ENCODE measurements at regions not wholly inside any gene's neighbourhood (a gene's known extent, or its start where the extent isn't known, plus 50 kb on each side); places are given as distances from the start of the nearest gene placed in this dataset.

DNA sequence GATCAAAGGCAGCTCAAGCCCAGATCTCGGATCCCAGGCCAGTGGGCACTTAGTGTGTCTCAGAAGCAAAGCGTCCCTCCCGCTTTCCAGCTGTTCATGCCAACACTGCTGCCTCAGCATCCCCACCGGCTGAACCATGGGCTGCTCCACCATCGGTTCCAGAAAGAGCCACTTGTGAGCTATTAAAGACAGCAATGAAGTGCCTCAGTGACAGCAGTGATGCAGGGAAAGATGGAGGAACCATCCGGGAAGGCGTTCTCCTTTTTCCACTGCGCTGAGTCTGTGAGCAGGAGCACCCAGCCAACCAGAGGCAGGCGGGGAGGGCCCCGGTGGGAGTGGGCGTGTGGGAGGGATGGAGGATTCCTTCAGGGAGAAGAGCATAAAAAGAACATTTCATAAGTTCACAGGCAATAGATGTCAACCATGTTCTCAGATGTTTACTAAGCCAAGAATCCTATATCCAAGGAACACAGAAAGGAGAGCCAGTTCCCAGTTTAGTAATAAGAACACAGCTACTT is 96.2 kb upstream of the MKI67 start:
- DNase-seq: no peak

DNA sequence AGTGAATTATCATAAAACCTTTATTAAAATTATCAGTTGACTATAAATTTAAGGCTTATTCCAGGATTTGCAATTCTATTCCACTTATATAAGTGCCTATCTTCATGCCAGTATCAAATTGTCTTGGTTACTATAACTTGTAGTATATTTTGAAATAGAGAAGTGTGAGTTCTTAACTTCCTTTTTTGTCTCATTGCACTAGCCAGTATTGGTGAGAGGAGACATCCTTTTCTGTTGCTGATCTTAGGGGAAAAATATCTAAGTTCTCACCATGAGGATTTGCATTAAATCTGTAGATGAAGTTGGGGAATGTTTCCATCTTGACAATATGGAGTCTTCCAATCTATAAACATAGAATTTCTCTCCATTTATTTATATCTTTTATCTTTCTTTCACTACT is 104.2 kb upstream of the MKI67 start:
- DNase-seq: no peak

DNA sequence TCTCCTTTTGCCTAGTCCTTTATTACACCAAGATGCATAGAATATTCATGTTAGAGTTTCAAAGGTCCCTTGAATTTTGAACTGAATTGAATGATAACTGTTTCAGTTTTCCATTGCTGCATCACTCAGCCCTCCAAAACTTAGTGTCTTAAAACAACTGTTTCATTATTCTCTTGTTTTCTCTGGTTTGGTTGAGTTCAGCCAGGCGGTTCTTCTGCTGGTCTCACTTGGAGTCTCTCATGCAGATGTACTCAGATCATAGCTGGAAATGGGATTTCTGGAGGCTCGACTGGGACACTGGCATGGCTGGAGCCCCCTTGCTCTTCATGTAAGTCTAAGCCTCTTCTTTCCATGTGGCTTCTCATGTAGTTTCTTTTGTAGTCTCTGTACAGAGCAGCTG is 107.2 kb upstream of the MKI67 start:
- DNase-seq: no peak

DNA sequence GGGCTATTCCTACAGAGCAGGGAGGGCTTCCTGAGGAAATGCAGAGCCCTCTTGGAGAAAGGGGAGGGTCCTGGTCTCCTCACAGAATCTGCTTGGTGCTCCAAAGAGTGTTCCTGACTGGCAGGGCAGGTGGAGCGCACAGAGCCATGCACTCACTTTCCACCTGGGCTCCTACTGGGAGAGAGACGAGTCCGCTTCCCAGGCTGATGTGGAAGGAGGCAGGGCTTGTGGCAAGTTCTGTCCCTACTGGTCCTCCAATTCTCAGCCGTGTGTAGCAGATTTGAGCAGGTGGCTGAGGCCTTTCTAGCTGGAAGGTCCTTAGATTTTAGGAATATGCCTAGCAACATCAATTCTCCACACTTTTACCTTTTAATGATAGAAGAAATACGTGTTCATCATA is 111.5 kb upstream of the MKI67 start:
- DNase-seq: no peak

DNA sequence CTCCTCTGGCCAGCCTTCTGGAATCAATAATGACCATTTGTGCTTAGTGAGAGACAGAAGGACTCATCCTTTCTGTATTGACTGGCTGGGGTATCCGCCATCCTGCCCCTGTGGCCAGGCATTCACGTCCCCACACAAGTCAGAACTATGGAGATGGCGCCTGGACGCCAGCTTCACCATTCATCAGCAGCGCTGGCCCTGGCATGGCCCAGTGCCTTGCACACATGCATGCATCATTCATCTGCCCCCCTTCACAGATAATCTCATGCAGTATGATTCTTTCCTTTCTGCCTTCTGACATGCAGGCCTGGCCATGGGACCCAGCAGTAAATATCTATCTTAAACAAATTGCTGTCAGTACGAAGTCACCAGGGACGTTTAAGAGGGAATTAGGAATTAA is 114.8 kb upstream of the MKI67 start:
- DNase-seq: no peak

DNA sequence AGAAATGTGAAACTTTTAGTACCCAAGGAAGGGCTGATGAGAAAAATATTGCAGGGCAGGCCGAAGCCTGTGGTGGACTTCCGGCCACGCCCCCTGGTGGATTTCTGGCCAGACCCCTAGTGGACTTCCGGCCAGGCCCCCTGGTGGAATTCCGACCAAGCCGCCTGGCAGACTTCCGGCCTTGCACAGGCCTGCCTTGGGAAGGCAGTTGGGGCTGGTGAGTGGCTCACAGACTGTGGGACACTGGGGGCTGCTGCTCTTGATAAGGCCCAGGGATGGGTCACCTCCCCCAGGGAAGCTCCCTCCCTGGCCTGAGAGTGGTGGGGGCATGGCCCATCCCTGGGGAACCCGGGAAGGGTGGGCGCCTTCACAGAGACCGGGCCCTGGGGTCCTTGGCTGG is 116.4 kb upstream of the MKI67 start:
- no peak for DNase-seq

DNA sequence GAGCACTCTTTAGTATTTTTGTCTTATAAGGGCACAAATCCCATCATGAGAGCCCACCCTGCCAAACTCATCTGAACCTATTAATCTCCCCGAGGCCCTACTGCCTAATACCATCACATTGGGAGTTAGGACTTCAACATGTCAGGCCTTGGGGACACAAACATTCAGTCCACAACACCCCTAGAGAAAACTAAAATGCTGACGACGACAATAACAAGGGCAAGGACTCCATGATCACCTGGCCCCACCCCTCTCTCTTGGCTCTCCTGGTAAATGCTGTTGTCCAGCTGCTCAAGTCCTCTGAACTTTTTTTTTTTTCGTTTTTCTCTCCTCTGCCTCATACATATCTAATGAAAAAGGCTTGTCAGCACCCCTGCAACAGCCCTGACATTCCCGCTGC is 118.8 kb upstream of the MKI67 start:
- no peak for DNase-seq

DNA sequence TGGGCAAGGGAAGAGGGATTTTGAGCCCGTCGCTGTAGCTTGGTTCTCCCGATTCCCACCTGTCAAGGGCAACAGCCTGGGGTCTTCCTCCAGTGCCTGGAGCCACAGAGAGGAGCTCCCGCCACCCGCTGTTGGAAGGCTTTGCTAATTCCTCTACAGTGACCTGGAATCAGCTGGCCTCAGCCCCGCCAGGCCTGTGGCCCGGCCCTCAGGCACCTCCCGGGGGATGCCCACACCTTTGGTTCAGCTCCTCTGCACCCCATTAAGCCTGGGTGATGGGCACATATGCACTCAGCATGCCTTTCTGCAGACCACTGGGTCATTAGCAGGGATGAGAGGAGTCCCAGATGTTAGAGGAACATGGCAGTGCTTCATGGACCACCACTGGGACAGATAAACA is 121.4 kb upstream of the MKI67 start:
- DNase-seq: no peak

DNA sequence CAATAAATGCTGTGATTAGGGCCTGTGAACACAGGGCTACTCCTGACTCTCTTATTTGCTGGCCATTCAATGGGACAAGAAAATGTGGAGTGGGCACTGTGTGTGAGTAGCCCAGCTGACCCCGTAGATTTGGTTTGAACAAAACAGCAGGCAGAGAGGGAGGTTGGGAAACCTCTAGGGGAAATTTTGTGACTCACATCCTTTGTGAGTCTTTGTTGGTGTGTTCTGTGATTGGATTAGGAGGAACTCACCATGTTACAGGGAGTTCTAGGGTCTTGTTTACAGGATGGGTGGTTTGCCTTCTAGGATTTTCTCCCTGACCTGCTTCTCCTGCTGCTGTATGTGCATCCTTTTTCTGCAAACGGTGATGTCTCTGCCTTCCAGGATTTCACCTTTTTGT is 128.3 kb upstream of the MKI67 start:
- DNase-seq: no peak

DNA sequence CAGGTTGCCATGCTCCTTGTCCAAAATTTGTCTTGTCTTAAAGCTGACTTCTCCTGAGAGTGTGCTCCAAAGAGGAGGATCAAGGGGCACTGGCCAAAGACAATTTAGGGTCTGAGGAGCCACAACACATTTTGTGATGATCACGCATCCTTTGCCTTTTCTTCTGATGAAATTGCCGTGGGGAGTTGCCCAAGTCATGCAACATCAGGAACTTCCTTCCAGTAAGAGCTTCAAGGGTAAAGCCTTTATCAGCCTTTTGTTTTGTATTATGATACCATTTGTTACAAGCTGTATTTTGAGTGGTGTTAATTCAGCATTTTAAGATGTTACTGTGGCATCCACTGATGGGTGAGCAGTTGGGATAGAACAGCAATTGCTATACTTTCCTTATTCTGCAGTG is 131.2 kb upstream of the MKI67 start:
- no peak for DNase-seq

DNA sequence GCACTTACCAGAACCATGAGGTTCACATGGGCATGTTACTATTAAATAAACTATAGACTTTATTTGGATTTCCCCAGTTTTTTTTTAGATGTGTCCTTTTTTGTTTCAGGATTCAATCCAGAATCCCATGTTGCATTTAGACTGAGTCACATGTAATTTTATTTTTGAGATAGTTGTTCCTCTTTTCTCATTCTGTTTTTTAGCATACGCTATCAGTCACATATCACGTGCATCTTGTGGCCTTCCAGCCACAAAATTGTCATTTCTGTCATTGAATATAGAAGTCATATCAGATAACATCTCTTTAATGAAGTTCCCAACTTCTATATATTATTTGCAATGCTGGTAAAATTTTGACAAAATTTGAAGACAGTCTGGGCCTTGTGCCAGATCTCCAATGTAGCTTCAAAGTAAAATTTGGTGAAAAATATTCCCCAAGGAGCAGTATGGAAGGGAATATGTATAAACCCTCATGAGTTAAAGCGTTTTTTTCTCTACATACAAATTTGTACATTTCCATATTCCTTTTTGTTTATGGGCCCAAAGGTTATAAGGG is 132.3 kb upstream of the MKI67 start:
- DNase-seq: no peak

DNA sequence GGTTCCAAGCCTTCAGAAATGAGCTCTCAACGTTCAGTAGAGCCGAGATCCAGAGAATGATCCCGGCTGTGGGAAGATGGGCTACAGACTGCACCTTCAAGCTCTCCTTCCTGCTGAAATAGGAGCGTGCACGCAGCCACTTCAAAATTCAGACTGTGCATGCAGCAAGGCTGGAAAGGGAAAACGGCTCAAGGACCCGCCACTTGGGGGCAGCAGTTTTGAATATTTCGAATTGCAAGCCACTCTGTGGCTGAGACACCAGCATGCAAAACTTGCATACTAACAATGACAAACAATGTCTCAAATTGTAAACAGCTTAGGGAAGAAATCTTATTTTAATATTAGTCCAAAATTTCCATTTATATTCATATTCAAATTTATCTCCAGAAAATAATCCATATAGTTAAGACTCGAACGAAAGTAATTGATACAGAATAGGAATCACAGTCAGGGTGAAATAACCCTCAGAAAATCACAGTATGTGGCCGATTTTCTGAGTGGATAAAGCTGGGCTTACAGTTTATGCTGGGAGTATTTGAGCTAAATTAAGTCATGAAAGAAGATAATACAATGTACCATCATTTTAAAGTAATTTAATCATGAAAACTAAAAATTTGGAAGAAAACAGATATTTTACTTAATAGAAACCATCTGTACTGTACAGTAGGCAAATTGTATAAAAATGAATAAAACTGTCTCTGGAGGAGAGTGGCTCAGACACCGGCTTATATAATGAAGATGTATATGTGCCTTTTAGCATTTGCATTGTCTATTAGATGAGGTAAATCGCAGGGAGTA is 137.9 kb upstream of the MKI67 start:
- DNase-seq: peak; percentile 34 to 62

DNA sequence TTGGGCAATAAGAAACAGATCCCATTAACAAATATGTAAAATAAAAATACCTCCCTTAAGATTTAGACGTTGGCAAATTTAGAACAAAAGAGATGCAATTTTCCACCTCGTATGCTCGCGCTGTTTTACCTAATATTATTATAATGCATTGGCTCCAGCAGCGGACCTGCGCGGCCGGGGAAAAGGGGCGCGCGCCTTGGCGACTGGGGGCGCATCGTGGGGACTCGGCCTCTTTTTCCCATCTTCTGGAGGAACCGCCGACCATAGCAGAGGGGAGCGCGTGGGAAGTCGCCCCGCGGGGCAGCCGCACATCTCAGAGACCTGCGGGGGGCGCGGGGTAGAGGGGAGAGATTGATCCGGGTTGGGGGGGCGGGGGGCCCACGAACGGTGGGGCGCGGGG is 139.4 kb upstream of the MKI67 start:
- DNase-seq: no peak

DNA sequence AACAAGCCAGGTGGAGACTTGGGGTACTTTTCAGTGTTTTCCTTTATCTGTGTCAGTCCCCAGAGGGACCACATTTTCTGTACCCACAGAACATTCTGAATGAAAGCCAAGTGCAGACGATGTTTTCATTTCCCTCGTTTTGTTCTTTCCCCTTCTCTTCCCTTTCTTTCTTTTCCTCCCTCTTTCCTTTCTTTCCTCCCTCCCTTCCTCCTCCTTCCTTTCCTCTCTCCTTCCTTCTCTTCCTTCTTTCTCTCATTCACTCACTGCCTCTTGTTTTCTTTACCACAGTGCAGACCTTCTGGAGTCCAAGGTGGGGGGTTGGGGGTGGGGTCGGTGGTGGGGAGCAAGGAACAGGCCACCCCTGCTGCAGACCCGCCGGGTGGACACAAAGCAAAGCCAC is 141.4 kb upstream of the MKI67 start:
- DNase-seq: no peak

DNA sequence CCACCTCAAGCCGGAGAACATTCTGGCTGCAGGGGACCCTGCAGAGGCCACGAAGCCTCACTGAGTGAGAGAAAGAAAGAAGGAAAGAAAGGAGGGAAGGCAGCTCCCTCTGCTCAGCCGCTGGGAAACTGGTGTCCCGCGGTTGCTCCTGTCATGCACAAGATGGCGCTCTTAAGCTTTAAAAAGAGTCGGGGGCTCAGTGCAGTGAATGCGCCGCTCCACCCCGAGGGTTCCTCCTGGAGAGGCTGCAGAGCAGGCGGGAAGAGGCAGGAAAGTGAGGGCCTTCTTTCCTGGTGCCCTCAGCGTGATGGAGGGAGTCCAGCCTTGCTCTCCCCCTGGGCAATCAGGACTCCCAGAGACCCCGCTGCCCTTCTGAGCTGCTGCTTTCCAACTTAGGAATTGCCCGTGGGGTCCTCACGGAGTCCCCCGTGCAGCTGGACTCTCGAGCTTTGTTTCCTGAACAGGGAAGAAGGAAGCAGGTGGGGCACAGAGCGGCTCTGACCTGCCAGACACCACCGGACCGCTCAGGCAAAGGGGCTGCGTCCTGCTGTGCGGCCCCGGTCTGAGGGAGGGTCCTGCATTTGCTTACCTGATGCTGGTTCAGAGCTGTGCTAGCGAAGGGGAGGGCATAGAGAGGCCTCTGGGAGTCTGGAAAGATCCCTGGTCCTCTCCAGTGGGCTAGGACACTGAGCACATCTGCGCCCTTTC is 141.9 kb upstream of the MKI67 start:
- peak; percentile 2 to 59 for DNase-seq

DNA sequence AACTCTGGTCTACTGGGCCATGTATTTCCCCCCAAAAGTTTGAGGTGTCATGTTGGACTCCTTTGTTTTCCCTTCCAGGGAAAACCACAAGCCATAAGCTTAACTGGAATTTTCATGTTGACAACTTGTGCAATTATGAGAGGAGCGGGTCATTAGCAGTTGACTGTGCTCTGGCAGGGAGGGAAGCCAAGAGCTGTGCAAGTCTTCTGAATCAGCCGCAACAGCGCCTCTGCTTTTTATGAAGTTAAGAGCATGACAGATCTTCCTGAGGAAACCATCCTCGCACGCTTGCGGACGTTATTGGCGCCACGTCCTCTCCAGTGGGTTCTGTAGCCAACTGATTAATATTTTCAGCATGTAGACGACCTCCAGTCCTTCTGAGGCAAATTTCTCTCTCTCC is 148.7 kb upstream of the MKI67 start:
- DNase-seq: no peak

DNA sequence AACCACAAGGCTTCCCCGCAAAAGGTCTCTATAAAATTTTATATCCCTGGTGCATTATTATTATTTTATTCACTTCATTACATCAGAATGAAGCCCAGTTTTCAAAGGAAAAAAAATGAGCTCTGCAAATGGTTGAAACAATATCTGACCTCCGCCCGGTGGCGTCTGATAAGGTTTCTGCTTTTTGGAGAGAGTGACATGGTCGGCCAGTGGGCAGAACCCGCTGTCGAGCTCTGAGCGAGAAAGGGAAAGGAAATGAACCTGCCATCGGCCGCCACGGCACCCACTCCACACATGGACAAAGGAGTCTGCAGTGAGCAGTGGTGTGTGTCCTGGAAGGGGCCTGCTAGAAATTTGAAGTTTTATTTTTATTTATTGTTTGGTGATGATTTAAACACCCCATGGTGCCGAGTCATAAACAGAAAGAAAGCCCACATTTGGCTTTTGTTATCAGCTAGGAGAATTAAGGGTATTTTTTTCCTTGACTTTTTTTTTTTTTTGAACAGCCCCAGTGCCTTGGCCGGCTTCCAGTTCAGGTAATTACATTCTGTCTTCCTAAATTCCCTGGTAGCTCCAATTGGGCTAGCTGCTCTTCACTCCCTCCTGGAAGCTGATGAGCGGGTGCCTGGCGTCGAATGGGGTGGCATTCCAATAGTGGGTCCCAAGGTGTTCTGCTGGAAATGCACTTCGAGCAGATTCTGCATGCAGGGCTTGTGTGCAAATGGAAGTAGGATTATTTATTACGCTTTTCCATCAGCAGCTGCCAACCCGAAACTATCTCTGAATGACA is 149.4 kb upstream of the MKI67 start:
- no peak for DNase-seq

DNA sequence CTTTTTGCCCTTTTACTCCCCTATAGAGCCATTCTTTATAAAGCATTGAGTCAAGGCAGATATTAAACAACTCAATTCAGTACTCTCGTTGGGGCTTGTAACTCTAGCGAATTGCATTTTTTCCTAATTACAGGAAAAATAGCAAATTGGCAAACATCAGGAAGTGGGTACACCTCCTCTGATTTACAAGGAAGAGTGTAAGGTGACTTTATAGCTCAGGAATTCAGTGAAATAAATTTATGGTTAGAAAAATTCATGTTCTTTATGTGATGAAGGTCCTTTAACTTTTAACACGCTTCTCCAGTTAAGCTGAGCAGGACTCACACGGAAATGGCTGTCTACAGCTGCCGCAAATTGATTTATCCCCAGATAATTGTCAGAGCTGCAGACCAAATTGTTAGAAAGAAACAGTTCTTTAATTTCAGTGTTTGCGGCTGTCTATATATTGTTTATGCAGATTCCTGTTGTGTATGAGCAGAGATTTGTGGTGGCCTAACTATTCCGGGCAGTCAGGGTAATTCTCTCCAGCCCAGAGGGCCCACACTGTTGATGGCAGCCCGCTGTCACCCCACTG is 151.1 kb upstream of the MKI67 start:
- DNase-seq: no peak

DNA sequence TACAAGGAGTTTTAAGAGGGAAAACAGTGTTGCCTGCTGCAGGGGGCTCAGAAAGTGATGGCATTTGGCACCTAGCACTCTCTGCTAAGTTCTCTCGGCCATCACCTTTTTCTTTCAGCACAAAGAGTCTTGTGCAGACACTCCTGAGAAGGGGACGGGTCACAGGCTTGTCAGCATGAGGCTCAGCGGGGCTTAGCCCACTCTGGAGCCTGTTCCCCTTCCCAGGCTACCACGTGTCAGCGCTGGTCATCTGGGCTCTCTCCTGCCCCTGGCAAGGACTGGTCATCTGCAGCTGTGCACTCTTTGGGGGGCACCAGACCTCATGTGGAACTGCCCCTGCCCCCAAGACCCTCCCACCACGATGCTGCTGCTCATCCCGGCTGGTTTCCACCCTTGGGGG is 152.1 kb upstream of the MKI67 start:
- no peak for DNase-seq

DNA sequence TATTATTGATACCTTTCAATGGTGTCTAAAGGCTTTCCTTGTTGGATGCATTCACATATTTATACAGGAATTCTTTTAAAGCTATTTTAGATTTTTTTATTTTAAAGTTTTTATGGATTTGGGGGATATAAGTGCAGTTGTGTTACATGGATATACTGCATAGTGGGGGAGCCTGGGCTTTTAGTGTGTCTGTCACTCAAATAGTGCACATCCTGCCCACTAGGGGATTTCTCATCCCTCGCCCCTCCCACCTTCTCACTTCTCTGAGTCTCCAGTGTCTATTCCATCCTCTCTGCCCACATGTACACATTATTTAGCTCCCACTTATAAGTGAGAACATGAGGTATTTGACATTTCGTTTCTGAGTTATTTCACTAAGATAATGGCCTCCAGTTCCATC is 154.0 kb upstream of the MKI67 start:
- DNase-seq: no peak

DNA sequence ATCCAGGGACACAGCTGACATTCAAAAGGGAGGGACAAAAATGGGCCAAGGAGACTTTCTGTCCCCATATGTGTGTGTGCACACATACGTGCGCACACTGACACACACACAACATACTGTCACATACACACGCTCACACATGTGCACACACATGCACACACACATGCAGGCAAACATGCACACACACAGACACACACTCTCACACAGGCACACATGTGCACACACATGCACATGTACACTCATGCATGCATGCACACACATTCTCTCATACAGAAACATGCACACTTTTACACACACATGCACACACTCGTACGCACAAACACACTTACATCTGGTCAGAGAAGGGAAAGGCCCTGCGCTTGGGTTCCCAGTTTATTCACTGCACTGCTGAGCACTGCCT is 155.1 kb upstream of the MKI67 start:
- no peak for DNase-seq

DNA sequence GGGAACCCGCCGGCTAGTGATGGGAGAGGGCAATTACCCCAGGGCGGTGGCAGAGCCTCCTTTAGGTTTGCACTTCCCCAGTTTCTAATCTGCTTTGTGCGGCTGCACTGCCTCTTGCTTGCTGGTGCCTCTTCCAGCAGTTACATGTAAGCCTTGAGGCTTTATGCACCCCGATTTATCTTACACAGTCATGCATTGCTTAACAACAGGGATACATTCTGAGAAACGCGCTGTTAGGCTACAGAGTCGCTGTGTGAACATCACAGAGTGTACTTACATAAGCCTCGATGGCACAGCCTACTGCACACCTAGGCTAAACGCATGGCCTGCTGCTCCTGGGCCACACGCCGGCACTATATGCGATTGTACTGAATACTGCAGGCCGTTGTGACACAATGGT is 155.6 kb upstream of the MKI67 start:
- DNase-seq: no peak

DNA sequence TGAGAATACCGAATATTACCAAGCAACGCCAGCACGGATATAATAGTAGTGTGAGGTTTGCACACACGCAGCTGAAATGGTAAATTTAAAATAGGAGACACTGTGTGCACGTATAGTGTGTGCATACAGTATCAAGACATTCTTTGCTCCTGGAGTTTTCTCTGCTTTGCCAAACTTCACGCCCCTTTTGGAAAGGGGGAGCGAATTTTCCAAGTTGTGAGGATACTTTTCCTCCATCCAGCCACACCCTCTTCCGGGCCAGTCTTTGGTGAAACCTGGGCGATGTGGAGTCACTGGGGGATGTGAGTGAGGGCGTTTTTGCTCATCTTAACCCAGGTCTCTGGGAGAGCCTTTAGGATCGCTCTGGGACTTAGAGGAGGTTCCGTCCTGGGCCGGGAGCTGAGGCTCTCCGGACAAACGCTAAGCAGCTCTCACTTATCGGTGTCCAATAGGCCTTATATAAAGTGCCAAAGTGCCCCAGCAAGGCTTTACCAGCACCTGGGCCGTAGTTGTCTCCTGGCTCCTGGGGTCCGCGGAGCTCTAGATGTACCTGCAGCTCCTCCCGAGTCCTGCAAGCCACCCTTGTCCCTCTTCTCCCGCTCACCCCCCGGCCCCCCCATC is 160.0 kb upstream of the MKI67 start:
- DNase-seq: no peak
